HFFc6 (cell line): ENCODE measurements at regions not wholly inside any gene's neighbourhood (a gene's known extent, or its start where the extent isn't known, plus 50 kb on each side); places are given as distances from the start of the nearest gene placed in this dataset.
"Not testable (repeated sequence)": the region's sequence is repeated elsewhere in the genome, so short reads cannot be mapped to it uniquely, and the experiment has no call there.

Source experiments
- DNase-seq: peaks from one replicate; pipeline ENCODE4 v3.0.0-alpha.2; 2018
- H3K27ac Mint-ChIP-seq: 2 replicates; pipeline ENCODE4 v1.8.0; 2020; ENCODE audit warnings: mild to moderate bottlenecking, mixed read lengths
- H3K27me3 Mint-ChIP-seq: 2 replicates; pipeline ENCODE4 v1.8.0; 2021; ENCODE audit warnings: mild to moderate bottlenecking, moderate library complexity, mixed read lengths; ENCODE audit not compliant: insufficient read depth
- H3K36me3 Mint-ChIP-seq: 2 replicates; pipeline ENCODE4 v1.8.0; 2021; ENCODE audit warnings: low read depth, mixed read lengths
- H3K4me1 Mint-ChIP-seq: 2 replicates; pipeline ENCODE4 v1.8.0; 2020; ENCODE audit warnings: low read depth, mixed read lengths
- H3K4me3 Mint-ChIP-seq: 2 replicates; pipeline ENCODE4 v1.8.0; 2020; ENCODE audit warnings: mild to moderate bottlenecking, moderate library complexity, mixed read lengths
- H3K9me3 Mint-ChIP-seq: 2 replicates; pipeline ENCODE4 v1.8.0; 2020; ENCODE audit warnings: mild to moderate bottlenecking, mixed read lengths
- TF ChIP-seq, protein P1 (sequence below): fragments of 200-600 bp; sonication (generic); IDR thresholded peaks from 2 replicates; pipeline ENCODE4 v1.5.0; 2021; ENCODE audit warnings: antibody characterized with exemption, mild to moderate bottlenecking

- Mint-ChIP-seq H3K36me3 (peaks cover 26% of the 10 kb centered on the region), H3K9me3 (peaks cover 82% of the 10 kb centered on the region)
- not testable (repeated sequence) for DNase-seq, H3K4me1 Mint-ChIP-seq, H3K4me3 Mint-ChIP-seq, H3K27ac Mint-ChIP-seq, H3K27me3 Mint-ChIP-seq
Measured at GRCh38 chr21:9778541-9778940, 742.8 kb upstream of the TPTE start.

GRCh38 chr21:9780441-9780937 is 740.9 kb upstream of the TPTE start:
- no peaks in the 10 kb centered on the region for H3K4me1 Mint-ChIP-seq

DNA sequence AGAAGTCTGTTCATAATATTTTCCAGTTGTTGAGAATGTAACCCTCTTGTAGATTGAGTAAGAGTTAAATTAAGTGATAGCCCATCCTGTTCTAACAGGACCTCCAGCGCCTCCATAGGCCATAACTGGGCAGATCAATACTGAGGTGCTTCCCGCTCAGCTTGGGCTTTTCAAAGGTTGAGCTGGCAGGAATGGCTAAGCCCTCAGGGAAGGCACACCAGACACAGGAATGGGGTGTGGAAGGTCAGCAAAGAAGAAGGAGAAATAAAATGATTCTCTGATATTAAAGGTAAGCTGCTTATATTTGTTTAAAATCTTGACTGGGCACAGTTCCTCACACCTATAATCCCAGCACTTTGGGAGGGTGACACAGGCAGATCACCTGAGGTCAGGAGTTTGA is 737.8 kb upstream of the TPTE start:
- H3K4me3 Mint-ChIP-seq, H3K27ac Mint-ChIP-seq, H3K27me3 Mint-ChIP-seq, DNase-seq, H3K4me1 Mint-ChIP-seq: not testable (repeated sequence)
- peaks cover 22% of the 10 kb centered on the region for H3K36me3 Mint-ChIP-seq
- peaks cover 78% of the 10 kb centered on the region for H3K9me3 Mint-ChIP-seq

More at GRCh38 chr21:9780441-9780937, 740.9 kb upstream of the TPTE start:
- TF ChIP-seq, protein P1, sequence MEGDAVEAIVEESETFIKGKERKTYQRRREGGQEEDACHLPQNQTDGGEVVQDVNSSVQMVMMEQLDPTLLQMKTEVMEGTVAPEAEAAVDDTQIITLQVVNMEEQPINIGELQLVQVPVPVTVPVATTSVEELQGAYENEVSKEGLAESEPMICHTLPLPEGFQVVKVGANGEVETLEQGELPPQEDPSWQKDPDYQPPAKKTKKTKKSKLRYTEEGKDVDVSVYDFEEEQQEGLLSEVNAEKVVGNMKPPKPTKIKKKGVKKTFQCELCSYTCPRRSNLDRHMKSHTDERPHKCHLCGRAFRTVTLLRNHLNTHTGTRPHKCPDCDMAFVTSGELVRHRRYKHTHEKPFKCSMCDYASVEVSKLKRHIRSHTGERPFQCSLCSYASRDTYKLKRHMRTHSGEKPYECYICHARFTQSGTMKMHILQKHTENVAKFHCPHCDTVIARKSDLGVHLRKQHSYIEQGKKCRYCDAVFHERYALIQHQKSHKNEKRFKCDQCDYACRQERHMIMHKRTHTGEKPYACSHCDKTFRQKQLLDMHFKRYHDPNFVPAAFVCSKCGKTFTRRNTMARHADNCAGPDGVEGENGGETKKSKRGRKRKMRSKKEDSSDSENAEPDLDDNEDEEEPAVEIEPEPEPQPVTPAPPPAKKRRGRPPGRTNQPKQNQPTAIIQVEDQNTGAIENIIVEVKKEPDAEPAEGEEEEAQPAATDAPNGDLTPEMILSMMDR, result no peak
- H3K36me3 Mint-ChIP-seq, result peaks cover 29% of the 10 kb centered on the region
- DNase-seq, result no peak
- no peak overlapping the region for H3K4me3 Mint-ChIP-seq
- H3K27me3 Mint-ChIP-seq, result peaks cover 2% of the 10 kb centered on the region; the same call in 1 of the 2 replicates
- peaks cover 80% of the 10 kb centered on the region for H3K9me3 Mint-ChIP-seq
- H3K27ac Mint-ChIP-seq, result no peak overlapping the region

- Mint-ChIP-seq H3K9me3 (peaks cover 80% of the 10 kb centered on the region), H3K36me3 (peaks cover 24% of the 10 kb centered on the region)
- H3K4me1 Mint-ChIP-seq, H3K4me3 Mint-ChIP-seq, H3K27me3 Mint-ChIP-seq, DNase-seq, H3K27ac Mint-ChIP-seq: not testable (repeated sequence)
Measured at GRCh38 chr21:9784201-9784600, 737.2 kb upstream of the TPTE start.

DNA sequence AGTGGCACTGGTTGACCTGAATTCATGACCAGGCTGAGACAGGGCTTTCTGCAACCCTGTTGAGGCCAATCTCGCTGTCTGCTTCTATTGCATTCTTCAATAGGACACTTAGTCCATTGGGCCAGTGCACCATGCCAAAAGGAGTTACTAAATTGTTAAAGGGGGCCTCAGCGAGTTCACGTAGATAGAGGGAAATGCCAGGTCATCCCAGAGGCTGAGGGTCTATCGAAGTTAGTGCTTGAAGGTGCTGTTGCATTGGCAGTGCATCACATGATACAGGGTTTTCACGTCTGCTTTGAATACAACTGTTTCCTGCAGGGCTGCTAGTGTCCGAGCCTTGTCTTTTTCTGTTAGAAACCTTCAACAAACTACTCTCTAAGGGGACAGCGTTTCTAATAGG is 735.3 kb upstream of the TPTE start:
- not testable (repeated sequence) for H3K4me1 Mint-ChIP-seq, H3K27me3 Mint-ChIP-seq, H3K4me3 Mint-ChIP-seq, H3K27ac Mint-ChIP-seq, DNase-seq
- H3K36me3 Mint-ChIP-seq, result peaks cover 24% of the 10 kb centered on the region
- H3K9me3 Mint-ChIP-seq, result peaks cover 84% of the 10 kb centered on the region

DNA sequence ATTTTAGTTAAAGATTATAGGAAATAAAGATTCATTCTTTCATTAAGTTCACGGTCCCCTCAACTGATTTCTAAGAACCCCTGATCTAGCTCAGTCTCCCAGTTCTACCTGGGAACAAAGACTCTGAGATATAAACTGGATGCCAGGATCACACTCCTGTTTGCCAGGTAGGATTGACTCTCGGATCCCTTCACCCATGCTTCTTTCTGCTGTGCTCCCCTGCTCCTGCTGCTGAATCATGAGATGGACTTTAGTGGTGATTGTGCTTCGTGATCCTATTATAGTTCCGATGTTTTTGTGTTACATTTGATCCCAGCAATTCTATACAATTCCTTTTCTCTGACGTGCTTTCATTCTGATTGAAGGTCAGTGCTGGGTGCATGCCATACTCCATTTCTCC is 733.1 kb upstream of the TPTE start:
- H3K4me1 Mint-ChIP-seq, H3K4me3 Mint-ChIP-seq, DNase-seq, H3K27me3 Mint-ChIP-seq, H3K27ac Mint-ChIP-seq: not testable (repeated sequence)
- H3K9me3 Mint-ChIP-seq, result peaks cover 86% of the 10 kb centered on the region
- peaks cover 20% of the 10 kb centered on the region for H3K36me3 Mint-ChIP-seq

DNA sequence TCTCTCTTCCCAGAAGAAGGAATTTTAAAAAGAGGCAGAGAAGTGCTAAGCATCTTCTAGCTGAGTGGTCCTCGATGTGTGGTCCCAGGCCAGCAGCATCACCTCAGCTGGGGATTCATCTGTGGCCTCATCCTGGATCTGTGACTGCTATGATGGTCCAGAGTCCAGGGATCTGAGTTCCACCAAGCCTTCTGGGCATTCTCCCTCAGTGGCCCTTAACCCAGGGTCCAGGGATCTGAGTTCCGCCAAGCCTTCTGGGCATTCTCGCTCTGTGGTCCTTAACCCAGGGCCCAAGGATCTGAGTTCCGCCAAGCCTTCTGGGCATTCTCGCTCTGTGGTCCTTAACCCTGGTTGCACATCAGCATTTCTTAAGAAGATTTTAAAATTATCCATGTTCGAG is 731.0 kb upstream of the TPTE start:
- not testable (repeated sequence) for H3K4me1 Mint-ChIP-seq, H3K27me3 Mint-ChIP-seq, H3K4me3 Mint-ChIP-seq, H3K27ac Mint-ChIP-seq, DNase-seq
- Mint-ChIP-seq H3K9me3 (peaks cover 88% of the 10 kb centered on the region), H3K36me3 (peaks cover 11% of the 10 kb centered on the region)

- H3K9me3 Mint-ChIP-seq, result peaks cover 89% of the 10 kb centered on the region
- H3K27me3 Mint-ChIP-seq, H3K36me3 Mint-ChIP-seq, H3K4me1 Mint-ChIP-seq, DNase-seq, H3K27ac Mint-ChIP-seq, H3K4me3 Mint-ChIP-seq: not testable (repeated sequence)
Measured at GRCh38 chr21:9791453-9791852, 729.9 kb upstream of the TPTE start.

DNA sequence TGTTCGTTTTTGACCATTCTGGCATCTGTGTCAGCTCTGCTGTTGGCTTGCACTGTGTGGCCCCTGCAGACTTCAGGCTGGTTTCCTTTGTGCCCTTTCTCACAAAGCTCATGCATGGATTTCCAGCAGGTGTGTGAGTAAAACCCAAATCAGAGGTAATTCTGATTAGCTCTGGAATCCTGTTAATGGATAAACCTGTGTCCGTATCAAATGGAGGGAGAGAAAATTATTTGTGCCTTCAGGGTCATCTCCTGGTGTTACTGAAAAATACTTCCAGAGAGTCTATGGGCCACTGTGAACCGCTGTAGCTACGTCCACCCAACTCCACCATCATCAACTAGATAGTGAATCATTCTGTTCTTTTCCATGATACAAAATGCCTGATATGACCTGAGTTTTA is 726.1 kb upstream of the TPTE start:
- not testable (repeated sequence) for H3K27ac Mint-ChIP-seq, H3K4me3 Mint-ChIP-seq, H3K36me3 Mint-ChIP-seq, DNase-seq, H3K27me3 Mint-ChIP-seq, H3K4me1 Mint-ChIP-seq
- peaks cover 61% of the 10 kb centered on the region for H3K9me3 Mint-ChIP-seq

DNA sequence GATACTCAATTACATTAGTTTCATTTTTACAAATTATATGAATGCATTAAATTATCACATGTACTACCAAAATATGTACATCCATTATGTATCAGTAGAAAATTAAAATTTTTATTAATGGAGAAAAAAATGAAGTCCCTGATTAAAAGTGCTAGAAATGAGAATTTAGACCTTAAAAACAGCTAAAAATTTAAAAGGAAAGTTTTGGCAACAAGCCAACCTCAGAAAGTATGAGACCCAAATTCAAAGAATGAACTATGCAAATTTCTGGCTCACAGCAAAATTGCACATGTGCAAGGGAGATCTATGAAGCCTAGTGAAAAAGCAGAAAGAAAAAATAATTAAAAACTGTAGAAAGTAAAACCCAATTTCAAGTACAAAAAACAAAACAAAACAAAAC is 725.1 kb upstream of the TPTE start:
- H3K27ac Mint-ChIP-seq, DNase-seq, H3K27me3 Mint-ChIP-seq, H3K4me3 Mint-ChIP-seq, H3K36me3 Mint-ChIP-seq, H3K4me1 Mint-ChIP-seq: not testable (repeated sequence)
- peaks cover 55% of the 10 kb centered on the region for H3K9me3 Mint-ChIP-seq

GRCh38 chr21:9807675-9808074 is 713.7 kb upstream of the TPTE start:
- H3K9me3 Mint-ChIP-seq, H3K4me3 Mint-ChIP-seq, H3K27me3 Mint-ChIP-seq, H3K27ac Mint-ChIP-seq, H3K4me1 Mint-ChIP-seq, DNase-seq, H3K36me3 Mint-ChIP-seq: not testable (repeated sequence)

- H3K27ac Mint-ChIP-seq, H3K27me3 Mint-ChIP-seq, DNase-seq, H3K4me3 Mint-ChIP-seq, H3K9me3 Mint-ChIP-seq, H3K36me3 Mint-ChIP-seq, H3K4me1 Mint-ChIP-seq: not testable (repeated sequence)
Measured at GRCh38 chr21:9811223-9812004, 710.0 kb upstream of the TPTE start.

GRCh38 chr21:9812507-9812906 is 708.9 kb upstream of the TPTE start:
- not testable (repeated sequence) for H3K4me3 Mint-ChIP-seq, H3K36me3 Mint-ChIP-seq, H3K9me3 Mint-ChIP-seq, DNase-seq, H3K27me3 Mint-ChIP-seq, H3K27ac Mint-ChIP-seq, H3K4me1 Mint-ChIP-seq
